ENCODE measurements at regions not wholly inside any gene's neighbourhood (a gene's known extent, or its start where the extent isn't known, plus 50 kb on each side); places are given as distances from the start of the nearest gene placed in this dataset.
A peak's percentile ranks its signal among the peaks of the same experiment; 100 is the strongest.

- Histone ChIP-seq H4K20me1 (replicated peaks; ENCODE audit: control insufficient read depth, extremely low read depth, insufficient read depth, low read length) (no peaks in the 10 kb centered on the region), H3K4me1 (ENCODE audit: control insufficient read depth, extremely low read depth, insufficient read depth, low read length) (peaks cover 22% of the 10 kb centered on the region), H3K27ac (ENCODE audit: insufficient read depth, low read depth, low read length) (peak overlapping the region; percentile 20), H3K4me3 (replicated peaks in 1 of 3; ENCODE audit: insufficient read depth in 1 of 3, low read depth in 1 of 3, low read length in 3 of 3) (peak overlapping the region; percentile 46 to 98 (median 65)), H3K9me3 (replicated peaks; ENCODE audit: control insufficient read depth, insufficient read depth, low read length) (no peaks in the 10 kb centered on the region), H3K27me3 (ENCODE audit: control insufficient read depth in 2 of 2, insufficient read depth in 2 of 2, low read length in 2 of 2) (no peaks in the 10 kb centered on the region), H3K9me1 (replicated peaks; ENCODE audit: control insufficient read depth, extremely low read depth, insufficient read depth, low read length) (no peaks in the 10 kb centered on the region), H2AFZ (ENCODE audit: low read depth, low read length) (peak overlapping the region; percentile 89), H3K4me2 (ENCODE audit: insufficient read depth, low read length) (peak overlapping the region; percentile 78), H3K79me2 (ENCODE audit: control insufficient read depth, insufficient read depth, low read length) (peaks cover 47% of the 10 kb centered on the region), H3K36me3 (ENCODE audit: control insufficient read depth in 2 of 2, extremely low read depth in 1 of 2, insufficient read depth in 2 of 2, low read length in 2 of 2) (peaks cover 0 to 10% of the 10 kb centered on the region in 2 experiments), H3K9ac (replicated peaks; ENCODE audit: extremely low read depth, insufficient read depth, low read length) (peak overlapping the region; percentile 84)
- peak; percentile 81 for TF ChIP-seq POLR2AphosphoS5 (IDR thresholded peaks at IDR 0.05; ENCODE audit: insufficient read depth, low read depth, low read length)
- peak; percentile 70 for TF ChIP-seq POLR2A (IDR thresholded peaks at IDR 0.05; ENCODE audit: low read depth, low read length)
- no peak for TF ChIP-seq FOS (IDR thresholded peaks at IDR 0.05; ENCODE audit: borderline replicate concordance, insufficient read depth, low read length)
- TF ChIP-seq CTCF (IDR thresholded peaks at IDR 0.05; ENCODE audit: extremely low read depth in 1 of 2, insufficient read depth in 1 of 2, low read depth in 1 of 2, low read length in 2 of 2), result no peak
- dilution Hi-C loops (cut with MboI; ENCODE audit: extremely low pct_ligation_motif_present, low sequenced_read_pairs), result no loop called here
- ChIA-PET POLR2A (no interaction called here), CTCF (no interaction called here)
- DNase-seq (ENCODE audit: low read depth, low spot score) (peak; percentile 82), FAIRE-seq (peak; percentile 68)
- BruUV-seq (replicated peaks), result TSS peak; percentile 43
- intact Hi-C loops (cut with micrococcal nuclease), result loop anchor here (1.0 kb wide), 2 partner anchors 109 to 1156 kb away; partner anchors contain the start of genes DHRSX and ZBED1
Measured at GRCh38 chrX:2608638-2609430, 82.3 kb upstream of the CD99 start.

- intact Hi-C loops (cut with micrococcal nuclease), result no loop called here
- no peaks in the 10 kb centered on the region for H3K27me3 ChIP-seq (ENCODE audit: control insufficient read depth in 2 of 2, insufficient read depth in 2 of 2, low read length in 2 of 2)
- H3K9ac ChIP-seq (replicated peaks; ENCODE audit: extremely low read depth, insufficient read depth, low read length), result no peak overlapping the region
- H3K9me3 ChIP-seq (replicated peaks; ENCODE audit: control insufficient read depth, insufficient read depth, low read length), result no peaks in the 10 kb centered on the region
- no peaks in the 10 kb centered on the region for H4K20me1 ChIP-seq (replicated peaks; ENCODE audit: control insufficient read depth, extremely low read depth, insufficient read depth, low read length)
- H3K4me3 ChIP-seq (replicated peaks in 1 of 3; ENCODE audit: insufficient read depth in 1 of 3, low read depth in 1 of 3, low read length in 3 of 3), result no peak overlapping the region
- TF ChIP-seq MYC (IDR thresholded peaks at IDR 0.05; ENCODE audit: low read depth, low read length) (no peak), EZH2 (IDR thresholded peaks at IDR 0.05; ENCODE audit: borderline replicate concordance, low read depth, low read length, severe bottlenecking) (no peak), GATA2 (IDR thresholded peaks at IDR 0.05; ENCODE audit: insufficient read depth, insufficient read length, low read depth, low read length) (no peak), CTCF (IDR thresholded peaks at IDR 0.05; ENCODE audit: extremely low read depth in 1 of 2, insufficient read depth in 1 of 2, low read depth in 1 of 2, low read length in 2 of 2) (no peak), MAX (IDR thresholded peaks at IDR 0.05; ENCODE audit: insufficient read depth, insufficient read length) (no peak), JUN (IDR thresholded peaks at IDR 0.05; ENCODE audit: borderline replicate concordance, insufficient read depth, insufficient read length, low read depth) (no peak), POLR2A (IDR thresholded peaks at IDR 0.05; ENCODE audit: low read depth, low read length) (no peak), FOS (IDR thresholded peaks at IDR 0.05; ENCODE audit: borderline replicate concordance, insufficient read depth, low read length) (no peak), POLR2AphosphoS5 (IDR thresholded peaks at IDR 0.05; ENCODE audit: insufficient read depth, low read depth, low read length) (no peak)
- H2AFZ ChIP-seq (ENCODE audit: low read depth, low read length), result no peak overlapping the region
- H3K79me2 ChIP-seq (ENCODE audit: control insufficient read depth, insufficient read depth, low read length), result peaks cover 30% of the 10 kb centered on the region
- no peak overlapping the region for H3K27ac ChIP-seq (ENCODE audit: insufficient read depth, low read depth, low read length)
- ChIA-PET CTCF (no interaction called here), POLR2A (no interaction called here)
- H3K36me3 ChIP-seq (ENCODE audit: control insufficient read depth in 2 of 2, extremely low read depth in 1 of 2, insufficient read depth in 2 of 2, low read length in 2 of 2), result peaks cover 0 to 3% of the 10 kb centered on the region in 2 experiments
- dilution Hi-C loops (cut with MboI; ENCODE audit: extremely low pct_ligation_motif_present, low sequenced_read_pairs), result no loop called here
- no TSS peak for BruUV-seq (replicated peaks)
- DNase-seq (ENCODE audit: low read depth, low spot score), result no peak
- H3K9me1 ChIP-seq (replicated peaks; ENCODE audit: control insufficient read depth, extremely low read depth, insufficient read depth, low read length), result no peaks in the 10 kb centered on the region
- no peak overlapping the region for H3K4me2 ChIP-seq (ENCODE audit: insufficient read depth, low read length)
- H3K4me1 ChIP-seq (ENCODE audit: control insufficient read depth, extremely low read depth, insufficient read depth, low read length), result peaks cover 14% of the 10 kb centered on the region
- no peak for FAIRE-seq
Measured at GRCh38 chrX:2607113-2607512, 84.0 kb upstream of the CD99 start.

All from endothelial cell of umbilical vein (primary cell).